HFF-Myc (cell line): ENCODE measurements at regions not wholly inside any gene's neighbourhood (a gene's known extent, or its start where the extent isn't known, plus 50 kb on each side); places are given as distances from the start of the nearest gene placed in this dataset.

Experiments
- DNase-seq: peaks from one replicate; pipeline ENCODE4 v3.0.0-alpha.2; 2011; ENCODE audit warnings: low read depth; ENCODE audit errors: extremely low read depth
- H3K4me3 ChIP-seq: replicated peaks from 2 replicates; pipeline ENCODE4 v1.5.1; 2011; ENCODE audit warnings: low read depth, mild to moderate bottlenecking, control low read depth, low read length
- TF ChIP-seq, protein P1 (sequence below): IDR thresholded peaks from 2 replicates; pipeline ENCODE4 v1.5.1; 2012; ENCODE audit warnings: mild to moderate bottlenecking, low read depth, low read length, control low read depth; ENCODE audit errors: missing control alignments

DNA sequence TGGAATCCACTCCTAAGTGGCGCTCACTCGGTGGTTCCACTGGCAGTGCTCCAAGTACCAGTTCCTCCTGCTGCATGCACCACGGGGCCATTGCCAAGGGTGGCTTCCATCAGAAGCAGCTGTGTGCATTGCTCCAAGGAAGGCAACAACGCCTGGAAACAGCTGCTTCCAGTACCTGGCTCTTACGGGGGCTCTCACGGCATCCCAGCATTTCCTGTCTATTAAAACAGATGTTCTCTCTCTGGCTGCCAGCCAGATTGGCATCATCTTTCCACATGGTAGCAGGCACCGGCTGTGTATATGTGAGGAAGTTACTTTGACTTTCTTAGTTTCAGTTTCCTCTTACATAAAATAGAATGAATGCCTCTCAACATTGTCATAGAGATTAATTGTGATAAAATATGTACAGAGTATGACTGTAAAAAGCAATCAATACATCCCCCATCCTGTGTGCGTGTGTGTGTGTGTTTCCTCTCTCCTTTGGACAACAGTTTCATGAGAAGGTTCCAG is 84.9 kb downstream of the CMPK2 start:
- H3K4me3 ChIP-seq, result no peak overlapping the region
- TF ChIP-seq, protein P1, sequence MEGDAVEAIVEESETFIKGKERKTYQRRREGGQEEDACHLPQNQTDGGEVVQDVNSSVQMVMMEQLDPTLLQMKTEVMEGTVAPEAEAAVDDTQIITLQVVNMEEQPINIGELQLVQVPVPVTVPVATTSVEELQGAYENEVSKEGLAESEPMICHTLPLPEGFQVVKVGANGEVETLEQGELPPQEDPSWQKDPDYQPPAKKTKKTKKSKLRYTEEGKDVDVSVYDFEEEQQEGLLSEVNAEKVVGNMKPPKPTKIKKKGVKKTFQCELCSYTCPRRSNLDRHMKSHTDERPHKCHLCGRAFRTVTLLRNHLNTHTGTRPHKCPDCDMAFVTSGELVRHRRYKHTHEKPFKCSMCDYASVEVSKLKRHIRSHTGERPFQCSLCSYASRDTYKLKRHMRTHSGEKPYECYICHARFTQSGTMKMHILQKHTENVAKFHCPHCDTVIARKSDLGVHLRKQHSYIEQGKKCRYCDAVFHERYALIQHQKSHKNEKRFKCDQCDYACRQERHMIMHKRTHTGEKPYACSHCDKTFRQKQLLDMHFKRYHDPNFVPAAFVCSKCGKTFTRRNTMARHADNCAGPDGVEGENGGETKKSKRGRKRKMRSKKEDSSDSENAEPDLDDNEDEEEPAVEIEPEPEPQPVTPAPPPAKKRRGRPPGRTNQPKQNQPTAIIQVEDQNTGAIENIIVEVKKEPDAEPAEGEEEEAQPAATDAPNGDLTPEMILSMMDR, result no peak
- DNase-seq, result peak; percentile 15

DNA sequence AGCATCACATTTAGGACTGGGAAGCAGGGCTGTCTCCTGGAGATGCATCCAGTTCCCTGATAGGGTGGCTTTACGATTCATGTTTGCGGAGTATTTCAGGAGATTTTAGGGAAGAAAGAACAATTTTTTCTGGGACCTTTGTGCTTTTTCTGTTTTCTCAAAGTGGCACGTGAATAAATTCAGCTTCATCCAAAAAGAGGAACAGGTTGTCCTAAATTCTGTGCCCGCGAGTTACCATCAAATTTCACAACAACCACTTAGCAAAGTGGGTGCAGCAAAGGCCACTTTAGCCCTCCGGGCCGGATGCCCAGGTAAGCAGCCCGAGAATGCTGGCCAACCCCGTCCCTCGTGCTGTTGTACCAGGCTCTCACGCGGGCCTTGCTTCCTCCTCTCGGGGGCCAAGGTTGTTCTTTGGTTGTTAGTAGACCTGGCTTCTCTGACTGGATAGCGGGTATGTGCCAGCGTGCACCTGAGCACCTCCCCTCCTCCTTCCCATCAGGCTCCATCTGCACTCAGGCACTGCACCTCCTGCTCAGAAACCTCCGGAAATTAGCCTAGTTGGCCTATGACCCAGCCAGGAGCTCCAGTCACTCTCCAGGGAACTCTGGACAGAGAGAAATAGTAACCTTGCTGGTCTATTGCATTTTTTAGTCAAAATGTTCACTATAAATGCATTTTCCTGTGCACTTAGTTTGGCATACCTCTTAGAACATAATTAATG is 83.0 kb downstream of the CMPK2 start:
- no peak for DNase-seq
- no peak overlapping the region for H3K4me3 ChIP-seq
- TF ChIP-seq, protein P1, result no peak

DNA sequence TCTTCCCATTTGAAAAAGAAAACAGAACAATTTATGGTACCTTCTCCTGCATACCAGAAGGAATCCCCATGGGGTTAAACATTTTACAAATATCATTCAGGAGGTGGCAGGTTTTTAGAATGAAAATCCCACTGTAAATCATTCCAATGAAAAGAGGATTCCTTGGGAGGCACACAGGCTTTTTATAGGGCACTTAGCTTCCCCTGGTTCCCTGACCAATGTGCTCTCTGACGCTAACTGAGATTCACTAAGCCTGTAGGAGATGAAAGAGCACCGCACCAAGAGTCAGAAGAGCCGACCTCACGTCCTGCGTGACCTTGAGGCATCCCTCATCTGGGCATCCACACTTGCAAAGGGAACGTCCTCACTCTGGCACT is 82.5 kb downstream of the CMPK2 start:
- H3K4me3 ChIP-seq, result no peak overlapping the region
- DNase-seq, result no peak
- TF ChIP-seq, protein P1, result no peak

DNA sequence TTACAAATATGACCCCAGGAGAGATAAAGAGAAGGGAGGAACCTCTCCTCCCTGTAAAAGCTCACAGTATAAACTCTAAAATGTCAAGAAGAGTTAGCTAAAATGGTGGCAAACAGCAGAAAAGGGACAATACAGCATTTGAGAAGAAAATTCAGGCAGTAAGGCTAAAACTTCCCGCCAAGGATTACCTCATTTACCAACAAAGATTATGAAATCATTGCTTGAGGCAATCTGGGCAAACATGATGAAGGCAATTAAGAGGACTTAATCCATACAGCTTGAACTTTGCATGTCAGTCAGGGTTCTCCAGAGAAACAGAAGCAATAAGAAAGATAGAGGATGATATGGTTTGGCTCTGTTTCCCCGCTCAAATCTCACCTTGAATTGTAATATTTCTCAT is 81.4 kb downstream of the CMPK2 start:
- TF ChIP-seq, protein P1, result no peak
- no peak for DNase-seq
- no peak overlapping the region for H3K4me3 ChIP-seq

DNA sequence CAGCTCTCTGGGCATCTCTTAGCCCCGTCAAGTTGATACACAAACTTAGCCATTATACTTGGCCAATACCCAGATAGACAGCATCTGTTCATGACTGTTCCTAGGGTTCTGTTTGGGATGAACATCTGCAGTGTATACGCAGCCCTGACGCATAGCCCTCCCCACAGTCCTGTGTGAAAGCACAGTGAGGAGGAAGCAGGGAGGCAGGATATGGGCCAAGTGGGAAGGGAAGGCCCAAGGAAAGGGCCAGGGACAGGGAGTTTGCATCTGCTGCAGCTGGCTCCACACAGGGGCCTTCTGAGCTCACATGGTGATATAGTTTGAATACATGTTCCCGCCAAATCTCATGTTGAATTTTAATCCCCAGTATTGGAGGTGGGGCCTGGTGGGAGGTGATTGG is 80.2 kb downstream of the CMPK2 start:
- DNase-seq, result no peak
- TF ChIP-seq, protein P1, result no peak
- no peak overlapping the region for H3K4me3 ChIP-seq

DNA sequence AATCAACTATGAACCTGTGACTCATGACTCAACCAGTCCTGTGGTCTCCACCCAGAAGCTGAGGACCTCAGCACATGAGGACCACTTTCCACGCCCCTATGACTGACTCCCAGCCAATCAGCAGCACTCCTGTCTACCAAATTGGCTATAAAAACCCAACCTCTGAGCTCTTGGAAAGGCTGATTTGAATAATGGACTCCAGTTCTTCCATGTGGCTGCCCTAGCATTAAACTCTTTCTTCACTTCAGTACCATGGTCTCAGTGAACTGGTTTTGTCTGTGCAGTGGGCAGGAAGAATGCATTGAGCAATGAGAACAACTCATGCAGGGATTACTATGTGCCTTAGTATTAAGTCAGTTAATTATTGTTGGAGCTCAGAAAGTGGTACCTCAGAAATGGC is 78.3 kb downstream of the CMPK2 start:
- TF ChIP-seq, protein P1, result no peak
- no peak overlapping the region for H3K4me3 ChIP-seq
- DNase-seq, result no peak

DNA sequence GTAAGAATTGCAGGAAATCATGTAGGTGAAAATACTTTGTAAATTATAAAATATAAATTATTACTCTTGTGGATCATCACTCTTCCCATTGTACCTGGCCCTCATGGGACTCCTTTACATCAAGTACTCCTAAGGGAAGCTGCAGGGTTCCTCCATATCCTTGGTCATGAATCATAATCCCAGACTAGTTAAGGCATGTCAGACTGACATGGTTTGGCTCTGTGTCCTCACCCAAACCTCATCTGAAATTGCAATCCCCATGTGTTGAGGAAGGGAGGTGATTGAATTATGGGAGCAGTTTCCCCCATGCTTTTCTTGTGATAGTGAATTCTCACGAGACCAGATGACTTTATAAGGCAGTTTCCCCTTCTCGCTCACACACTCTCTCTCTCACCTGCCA is 77.1 kb downstream of the CMPK2 start:
- TF ChIP-seq, protein P1, result no peak
- no peak for DNase-seq
- H3K4me3 ChIP-seq, result no peak overlapping the region
